MM.1S (cell line): ENCODE measurements at regions not wholly inside any gene's neighbourhood (a gene's known extent, or its start where the extent isn't known, plus 50 kb on each side); places are given as distances from the start of the nearest gene placed in this dataset.

ENCODE experiments used
- DNase-seq: peaks from one replicate; pipeline ENCODE4 v3.0.0-alpha.2; 2015
- H2AFZ ChIP-seq: fragments of 300-600 bp; sonication (generic); 2 replicates; pipeline ENCODE4 v1.6.0; 2016; ENCODE audit warnings: antibody characterized with exemption, low read length
- H3F3A ChIP-seq: fragments of 300-600 bp; sonication (generic); 2 replicates; pipeline ENCODE4 v1.6.1; 2016; ENCODE audit warnings: mild to moderate bottlenecking, antibody characterized with exemption, low read length, moderate library complexity, mixed read lengths; ENCODE audit not compliant: insufficient read depth
- H3K27ac ChIP-seq: fragments of 300-600 bp; sonication (generic); 2 replicates; pipeline ENCODE4 v1.5.1; 2016; ENCODE audit warnings: mild to moderate bottlenecking, low read length
- H3K27me3 ChIP-seq: fragments of 300-600 bp; sonication (generic); replicated peaks from 2 replicates; pipeline ENCODE4 v1.6.0; 2016; ENCODE audit warnings: low read length; ENCODE audit not compliant: insufficient read depth
- H3K36me3 ChIP-seq: fragments of 300-600 bp; sonication (generic); replicated peaks from 2 replicates; pipeline ENCODE4 v1.6.1; 2016; ENCODE audit warnings: mild to moderate bottlenecking, low read length, mixed read lengths; ENCODE audit not compliant: insufficient read depth
- H3K4me1 ChIP-seq: fragments of 300-600 bp; sonication (generic); 2 replicates; pipeline ENCODE4 v1.6.1; 2016; ENCODE audit warnings: low read length, mixed read lengths
- H3K4me2 ChIP-seq: fragments of 300-600 bp; sonication (generic); 2 replicates; pipeline ENCODE4 v1.6.0; 2016; ENCODE audit warnings: low read depth, low read length
- H3K4me3 ChIP-seq: fragments of 300-600 bp; sonication (generic); 2 replicates; pipeline ENCODE4 v1.5.1; 2016; ENCODE audit warnings: low read length, mixed read lengths
- H3K79me2 ChIP-seq: fragments of 300-600 bp; sonication (generic); 2 replicates; pipeline ENCODE4 v1.6.1; 2016; ENCODE audit warnings: mixed run types, low read length, mixed read lengths
- H3K9ac ChIP-seq: fragments of 300-600 bp; sonication (generic); 2 replicates; pipeline ENCODE4 v1.6.1; 2016; ENCODE audit warnings: low read length, mixed read lengths
- H3K9me2 ChIP-seq: fragments of 300-600 bp; sonication (generic); replicated peaks from 2 replicates; pipeline ENCODE4 v1.6.1; 2016; ENCODE audit warnings: mild to moderate bottlenecking, low read length, mixed read lengths; ENCODE audit not compliant: insufficient read depth
- H3K9me3 ChIP-seq: fragments of 300-600 bp; sonication (generic); replicated peaks from 2 replicates; pipeline ENCODE4 v1.6.1; 2016; ENCODE audit warnings: mild to moderate bottlenecking, low read length, mixed read lengths; ENCODE audit not compliant: insufficient read depth
- H4K20me1 ChIP-seq: fragments of 300-600 bp; sonication (generic); 2 replicates; pipeline ENCODE4 v1.6.1; 2016; ENCODE audit warnings: mild to moderate bottlenecking, low read length, moderate library complexity, mixed read lengths; ENCODE audit not compliant: insufficient read depth
- EZH2 ChIP-seq: fragments of 300-600 bp; sonication (generic); optimal IDR thresholded peaks from 2 replicates; pipeline ENCODE3; 2017; ENCODE audit warnings: low read depth, mild to moderate bottlenecking, antibody characterized with exemption, low read length, mixed read lengths
- EZH2phosphoT487 ChIP-seq: fragments of 300-600 bp; sonication (generic); IDR thresholded peaks from 2 replicates; pipeline ENCODE4 v1.6.1; 2018; ENCODE audit warnings: antibody characterized with exemption, low read length
- TF ChIP-seq, protein P1 (sequence below): fragments of 300-600 bp; sonication (generic); IDR thresholded peaks from 2 replicates; pipeline ENCODE4 v1.5.1; 2016; ENCODE audit warnings: antibody characterized with exemption, low read length, mixed read lengths

DNA sequence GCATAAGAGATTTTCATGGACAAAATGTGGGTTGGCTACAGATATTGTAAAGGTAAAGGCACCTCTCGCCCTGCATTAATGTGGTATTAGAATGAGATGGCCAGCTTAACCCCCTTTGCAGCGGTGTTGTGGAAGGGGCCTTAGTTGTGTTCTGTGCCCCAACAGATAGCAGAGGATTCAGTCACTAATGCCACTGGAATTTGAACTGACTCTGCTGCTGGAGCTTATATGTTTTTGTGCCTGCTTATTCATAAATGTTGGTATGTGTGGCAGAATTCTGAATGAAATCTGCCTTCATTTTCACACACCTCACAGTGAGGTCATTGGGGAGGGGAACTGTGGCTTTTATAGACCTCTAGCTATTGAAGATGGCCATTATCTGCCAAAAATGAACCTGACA, 90.7 kb upstream of the ITGA6 start:
- Histone ChIP-seq H3F3A (no peaks in the 10 kb centered on the region), H2AFZ (no peak overlapping the region), H3K27ac (no peak overlapping the region), H3K27me3 (no peaks in the 10 kb centered on the region), H3K79me2 (no peaks in the 10 kb centered on the region), H3K4me1 (0 out of 2 replicates have a peak, but pooled peaks cover 5% of the 10 kb centered on the region), H4K20me1 (no peaks in the 10 kb centered on the region), H3K4me3 (no peak overlapping the region), H3K36me3 (no peaks in the 10 kb centered on the region), H3K9me2 (no peaks in the 10 kb centered on the region), H3K9ac (no peak overlapping the region), H3K4me2 (no peak overlapping the region), H3K9me3 (no peaks in the 10 kb centered on the region)
- TF ChIP-seq, protein P1, sequence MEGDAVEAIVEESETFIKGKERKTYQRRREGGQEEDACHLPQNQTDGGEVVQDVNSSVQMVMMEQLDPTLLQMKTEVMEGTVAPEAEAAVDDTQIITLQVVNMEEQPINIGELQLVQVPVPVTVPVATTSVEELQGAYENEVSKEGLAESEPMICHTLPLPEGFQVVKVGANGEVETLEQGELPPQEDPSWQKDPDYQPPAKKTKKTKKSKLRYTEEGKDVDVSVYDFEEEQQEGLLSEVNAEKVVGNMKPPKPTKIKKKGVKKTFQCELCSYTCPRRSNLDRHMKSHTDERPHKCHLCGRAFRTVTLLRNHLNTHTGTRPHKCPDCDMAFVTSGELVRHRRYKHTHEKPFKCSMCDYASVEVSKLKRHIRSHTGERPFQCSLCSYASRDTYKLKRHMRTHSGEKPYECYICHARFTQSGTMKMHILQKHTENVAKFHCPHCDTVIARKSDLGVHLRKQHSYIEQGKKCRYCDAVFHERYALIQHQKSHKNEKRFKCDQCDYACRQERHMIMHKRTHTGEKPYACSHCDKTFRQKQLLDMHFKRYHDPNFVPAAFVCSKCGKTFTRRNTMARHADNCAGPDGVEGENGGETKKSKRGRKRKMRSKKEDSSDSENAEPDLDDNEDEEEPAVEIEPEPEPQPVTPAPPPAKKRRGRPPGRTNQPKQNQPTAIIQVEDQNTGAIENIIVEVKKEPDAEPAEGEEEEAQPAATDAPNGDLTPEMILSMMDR = no peak
- TF ChIP-seq EZH2phosphoT487 = no peak
- TF ChIP-seq EZH2 = no peak
- no peak for DNase-seq

DNA sequence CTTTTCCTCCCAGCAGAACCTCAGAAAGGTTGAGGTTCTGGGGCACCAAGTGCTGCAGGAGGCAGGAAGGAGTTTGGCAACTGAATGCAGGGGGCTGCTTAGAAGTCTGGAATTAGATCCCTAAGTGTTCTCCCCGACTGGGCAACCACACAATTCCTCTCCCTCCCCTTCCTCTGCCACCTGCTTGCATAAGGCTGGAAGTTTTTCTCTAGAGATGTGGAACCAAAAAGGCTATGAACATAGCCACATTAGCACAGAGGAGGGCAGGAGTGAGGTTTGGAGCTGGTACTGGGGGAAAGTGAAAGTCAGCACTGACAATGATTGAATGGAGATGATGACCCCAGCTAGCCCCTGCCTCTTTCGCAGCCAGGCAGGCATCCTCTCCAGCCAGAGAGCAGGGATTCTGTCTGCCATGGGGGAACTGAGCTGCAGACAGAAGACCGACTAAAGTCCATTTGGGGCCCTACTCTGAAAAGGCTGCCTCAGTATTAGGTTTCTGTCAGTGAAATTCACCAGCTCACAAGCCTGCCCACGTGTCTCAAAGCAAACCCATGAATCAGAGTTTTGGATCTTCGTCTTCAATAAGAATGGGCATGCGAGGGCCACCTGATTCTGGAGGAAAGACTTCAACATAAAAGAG, 87.9 kb upstream of the ITGA6 start:
- Histone ChIP-seq H3F3A (no peaks in the 10 kb centered on the region), H3K4me1 (0 out of 2 replicates have a peak, but pooled peaks cover 5% of the 10 kb centered on the region), H3K27me3 (no peaks in the 10 kb centered on the region), H3K27ac (no peak overlapping the region), H3K79me2 (no peaks in the 10 kb centered on the region), H4K20me1 (no peaks in the 10 kb centered on the region), H3K4me3 (no peak overlapping the region), H3K36me3 (no peaks in the 10 kb centered on the region), H3K9ac (no peak overlapping the region), H3K9me2 (no peaks in the 10 kb centered on the region), H3K9me3 (no peaks in the 10 kb centered on the region), H2AFZ (no peak overlapping the region), H3K4me2 (no peak overlapping the region)
- no peak for DNase-seq
- TF ChIP-seq, protein P1 = no peak
- TF ChIP-seq EZH2 (no peak), EZH2phosphoT487 (no peak)

DNA sequence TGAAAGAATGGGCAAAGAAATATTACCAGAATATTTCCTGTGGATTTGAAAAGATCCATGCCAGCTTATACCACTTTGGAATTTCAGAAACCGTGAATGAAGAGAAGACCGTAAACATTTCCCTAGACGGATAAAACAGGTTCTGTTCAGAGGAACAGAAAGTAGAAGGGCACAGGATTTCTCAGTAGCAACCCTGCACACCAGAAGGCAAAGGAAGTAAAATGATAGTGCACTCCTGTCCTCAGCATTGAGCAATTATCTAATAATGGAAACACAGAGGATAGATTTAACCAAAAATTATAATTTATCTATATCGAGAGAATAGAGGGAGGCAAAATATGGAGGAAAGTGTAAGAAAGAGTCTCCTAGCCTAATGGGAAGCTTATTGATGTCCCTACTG, 87.0 kb upstream of the ITGA6 start:
- TF ChIP-seq EZH2 (no peak), EZH2phosphoT487 (no peak)
- 0 out of 2 replicates have a peak, but pooled peaks cover 5% of the 10 kb centered on the region for H3K4me1 ChIP-seq
- H3K36me3 ChIP-seq = no peaks in the 10 kb centered on the region
- DNase-seq = no peak
- H3K79me2 ChIP-seq = no peaks in the 10 kb centered on the region
- peak overlapping the region; percentile 29; the same call in 1 of the 2 replicates for H3K4me2 ChIP-seq
- H2AFZ ChIP-seq = 0 out of 2 replicates have a peak overlapping the region, but pooled peaks have one; percentile 38
- no peaks in the 10 kb centered on the region for H3K9me3 ChIP-seq
- H3K27ac ChIP-seq = no peak overlapping the region
- H3K4me3 ChIP-seq = no peak overlapping the region
- no peaks in the 10 kb centered on the region for H3K9me2 ChIP-seq
- H3K9ac ChIP-seq = no peak overlapping the region
- H3F3A ChIP-seq = no peaks in the 10 kb centered on the region
- H4K20me1 ChIP-seq = no peaks in the 10 kb centered on the region
- no peaks in the 10 kb centered on the region for H3K27me3 ChIP-seq

DNA sequence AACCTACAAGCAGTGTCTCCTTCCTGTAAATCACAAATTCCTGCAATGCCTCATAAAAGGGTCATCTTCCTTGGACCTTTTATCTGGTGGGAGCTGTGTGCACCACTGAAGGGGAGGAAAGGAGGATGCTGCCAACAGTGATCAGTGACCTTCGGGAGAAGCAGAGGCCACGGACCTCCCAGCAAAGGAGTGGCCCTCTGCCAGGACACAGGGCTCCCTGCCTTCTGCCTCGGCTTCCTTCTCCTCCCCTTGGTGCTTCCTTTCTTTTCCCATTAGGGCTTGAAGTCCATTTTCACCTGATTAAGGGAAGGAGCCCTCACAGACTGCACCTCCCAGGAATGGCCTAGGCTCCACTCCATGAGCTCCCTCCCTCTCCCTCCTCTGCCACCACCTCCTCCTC, 85.3 kb upstream of the ITGA6 start:
- Histone ChIP-seq H3K27me3 (no peaks in the 10 kb centered on the region), H3K4me3 (no peak overlapping the region), H3K79me2 (no peaks in the 10 kb centered on the region), H3K4me2 (no peak overlapping the region), H3K9me2 (no peaks in the 10 kb centered on the region), H3K27ac (no peak overlapping the region), H3K4me1 (0 out of 2 replicates have a peak, but pooled peaks cover 5% of the 10 kb centered on the region), H3K9me3 (no peaks in the 10 kb centered on the region), H3K9ac (no peak overlapping the region), H3K36me3 (no peaks in the 10 kb centered on the region), H4K20me1 (no peaks in the 10 kb centered on the region), H3F3A (no peaks in the 10 kb centered on the region), H2AFZ (no peak overlapping the region)
- no peak for DNase-seq
- TF ChIP-seq, protein P1 = no peak
- TF ChIP-seq EZH2phosphoT487 = no peak
